ENCODE measurements at regions not wholly inside any gene's neighbourhood (a gene's known extent, or its start where the extent isn't known, plus 50 kb on each side); places are given as distances from the start of the nearest gene placed in this dataset.

- no peaks in the 10 kb centered on the region for H3K36me3 ChIP-seq (ENCODE audit: control insufficient read depth in 2 of 3, insufficient read depth in 3 of 3, low read length in 3 of 3)
- intact Hi-C loops (cut with DNase I): no loop called here
- H3K27me3 ChIP-seq (ENCODE audit: control insufficient read depth, insufficient read depth, low read length): no peaks in the 10 kb centered on the region
- no peak for TF ChIP-seq CTCF (IDR thresholded peaks at IDR 0.05; ENCODE audit: borderline replicate concordance, extremely low read depth, insufficient read depth)
- H3K9me3 ChIP-seq (ENCODE audit: control insufficient read depth in 2 of 3, insufficient read depth in 1 of 3, low read length in 3 of 3): peaks cover 0 to 1% (median 0%) of the 10 kb centered on the region in 3 donors
- no peak overlapping the region for H3K27ac ChIP-seq (ENCODE audit: low read depth in 2 of 2, low read length in 2 of 2)
- DNase-seq (no peak), FAIRE-seq (no peak)
- no peak overlapping the region for H3K4me3 ChIP-seq (ENCODE audit: low read length in 3 of 3)
- H3K9ac ChIP-seq (ENCODE audit: low read length in 3 of 3): no peak overlapping the region
- no peaks in the 10 kb centered on the region for H3K4me1 ChIP-seq (ENCODE audit: control insufficient read depth in 2 of 3, insufficient read depth in 2 of 3, low read depth in 1 of 3, low read length in 3 of 3)
These were observed 467.2 kb downstream of the TTLL7 start for GRCh38 chr1:83531521-83532309.

- no peaks in the 10 kb centered on the region for H3K4me1 ChIP-seq (ENCODE audit: control insufficient read depth in 2 of 3, insufficient read depth in 2 of 3, low read depth in 1 of 3, low read length in 3 of 3)
- intact Hi-C loops (cut with DNase I): no loop called here
- no peak overlapping the region for H3K27ac ChIP-seq (ENCODE audit: low read depth in 2 of 2, low read length in 2 of 2)
- no peak for DNase-seq
- TF ChIP-seq CTCF (IDR thresholded peaks at IDR 0.05; ENCODE audit: borderline replicate concordance, extremely low read depth, insufficient read depth): no peak
- H3K9ac ChIP-seq (ENCODE audit: low read length in 3 of 3): no peak overlapping the region
- no peaks in the 10 kb centered on the region for H3K9me3 ChIP-seq (ENCODE audit: control insufficient read depth in 2 of 3, insufficient read depth in 1 of 3, low read length in 3 of 3)
- no peak overlapping the region for H3K4me3 ChIP-seq (ENCODE audit: low read length in 3 of 3)
- no peaks in the 10 kb centered on the region for H3K36me3 ChIP-seq (ENCODE audit: control insufficient read depth in 2 of 3, insufficient read depth in 3 of 3, low read length in 3 of 3)
- no peak for FAIRE-seq
- H3K27me3 ChIP-seq (ENCODE audit: control insufficient read depth, insufficient read depth, low read length): no peaks in the 10 kb centered on the region
These were observed 468.4 kb downstream of the TTLL7 start for GRCh38 chr1:83530506-83530905.

GRCh38 chr1:83527987-83528386 is 470.9 kb downstream of the TTLL7 start:
- no peak for TF ChIP-seq CTCF (IDR thresholded peaks at IDR 0.05; ENCODE audit: borderline replicate concordance, extremely low read depth, insufficient read depth)
- Histone ChIP-seq H3K27me3 (ENCODE audit: control insufficient read depth, insufficient read depth, low read length) (no peaks in the 10 kb centered on the region), H3K27ac (ENCODE audit: low read depth in 2 of 2, low read length in 2 of 2) (no peak overlapping the region), H3K9me3 (ENCODE audit: control insufficient read depth in 2 of 3, insufficient read depth in 1 of 3, low read length in 3 of 3) (no peaks in the 10 kb centered on the region), H3K4me1 (ENCODE audit: control insufficient read depth in 2 of 3, insufficient read depth in 2 of 3, low read depth in 1 of 3, low read length in 3 of 3) (no peaks in the 10 kb centered on the region), H3K36me3 (ENCODE audit: control insufficient read depth in 2 of 3, insufficient read depth in 3 of 3, low read length in 3 of 3) (no peaks in the 10 kb centered on the region), H3K9ac (ENCODE audit: low read length in 3 of 3) (no peak overlapping the region), H3K4me3 (ENCODE audit: low read length in 3 of 3) (no peak overlapping the region)
- DNase-seq: no peak
- FAIRE-seq: no peak
- intact Hi-C loops (cut with DNase I): no loop called here
